Body of pancreas (tissue), 4 donors: ENCODE measurements at regions not wholly inside any gene's neighbourhood (a gene's known extent, or its start where the extent isn't known, plus 50 kb on each side); places are given as distances from the start of the nearest gene placed in this dataset.

ENCODE experiments used
- POLR2A ChIP-seq, 3 donors: fragments of 450-650 bp; IDR thresholded peaks; one replicate each; pipeline ENCODE4 v1.6.1; 2016; ENCODE audit warnings: antibody characterized with exemption in 3 of 3, mild to moderate bottlenecking in 2 of 3
- TF ChIP-seq, protein P1 (sequence below), 7 experiments: fragments of 450-650 bp in 4 of 7; fragments of 200-600 bp in 3 of 7; sonication (generic) in 3 of 7; IDR thresholded peaks; one replicate each; pipeline ENCODE4 v1.5.1; 2016 to 2019; ENCODE audit warnings: antibody characterized with exemption in 7 of 7

DNA sequence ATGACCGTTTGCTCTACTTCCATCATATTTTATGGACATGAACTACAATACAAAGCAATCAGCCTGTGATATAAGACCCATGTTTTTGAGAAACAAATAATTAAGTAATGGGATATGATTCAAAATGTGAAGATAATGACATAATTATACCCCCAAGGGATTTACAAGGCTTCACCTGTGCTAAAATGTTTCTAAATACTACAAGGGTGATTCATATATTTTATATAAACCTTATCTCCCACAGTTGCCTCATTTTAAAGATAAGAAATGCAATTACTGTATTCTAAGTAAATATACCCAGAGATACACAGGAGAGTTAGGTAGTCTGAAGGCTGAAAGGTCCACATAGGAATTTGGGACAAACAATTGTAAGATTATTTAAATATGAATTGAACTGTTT is 662.0 kb upstream of the CHD1 start:
- TF ChIP-seq, protein P1, sequence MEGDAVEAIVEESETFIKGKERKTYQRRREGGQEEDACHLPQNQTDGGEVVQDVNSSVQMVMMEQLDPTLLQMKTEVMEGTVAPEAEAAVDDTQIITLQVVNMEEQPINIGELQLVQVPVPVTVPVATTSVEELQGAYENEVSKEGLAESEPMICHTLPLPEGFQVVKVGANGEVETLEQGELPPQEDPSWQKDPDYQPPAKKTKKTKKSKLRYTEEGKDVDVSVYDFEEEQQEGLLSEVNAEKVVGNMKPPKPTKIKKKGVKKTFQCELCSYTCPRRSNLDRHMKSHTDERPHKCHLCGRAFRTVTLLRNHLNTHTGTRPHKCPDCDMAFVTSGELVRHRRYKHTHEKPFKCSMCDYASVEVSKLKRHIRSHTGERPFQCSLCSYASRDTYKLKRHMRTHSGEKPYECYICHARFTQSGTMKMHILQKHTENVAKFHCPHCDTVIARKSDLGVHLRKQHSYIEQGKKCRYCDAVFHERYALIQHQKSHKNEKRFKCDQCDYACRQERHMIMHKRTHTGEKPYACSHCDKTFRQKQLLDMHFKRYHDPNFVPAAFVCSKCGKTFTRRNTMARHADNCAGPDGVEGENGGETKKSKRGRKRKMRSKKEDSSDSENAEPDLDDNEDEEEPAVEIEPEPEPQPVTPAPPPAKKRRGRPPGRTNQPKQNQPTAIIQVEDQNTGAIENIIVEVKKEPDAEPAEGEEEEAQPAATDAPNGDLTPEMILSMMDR (IDR thresholded peaks at IDR 0.05): no peak
- no peak for TF ChIP-seq POLR2A (IDR thresholded peaks at IDR 0.05)
